ENCODE measurements at regions not wholly inside any gene's neighbourhood (a gene's known extent, or its start where the extent isn't known, plus 50 kb on each side); places are given as distances from the start of the nearest gene placed in this dataset.

GRCh38 chr5:2529371-2530092, 221.9 kb downstream of the IRX2 start:
- ChIA-PET CTCF (ENCODE audit: partially characterized antibody) (no interaction called here), POLR2A (ENCODE audit: partially characterized antibody) (no interaction called here)
- no peak overlapping the region for H3K27ac ChIP-seq (ENCODE audit: low read depth, low read length)
- H3K18ac ChIP-seq (ENCODE audit: extremely low read depth, low read length), result no peak overlapping the region
- H4K8ac ChIP-seq (ENCODE audit: extremely low read depth, insufficient read depth, low read length), result no peak overlapping the region
- 90% methylated on average over 13 of the region's 13 CpGs; no CpG with 5 or more reads in 1 of the 2 experiments for WGBS, 2 experiments (ENCODE audit: extremely low coverage in 1 of 2, insufficient coverage in 1 of 2, insufficient read length in 1 of 2, insufficient replicate concordance in 2 of 2, low coverage in 1 of 2, low lambda C conversion rate in 2 of 2, missing lambda C conversion rate in 1 of 2)
- peaks cover 4 to 9% (median 5%) of the 10 kb centered on the region in 4 experiments; a peak in 5 of 7 replicates for H3K4me1 ChIP-seq (replicated peaks in 1 of 4; ENCODE audit: control insufficient read depth in 3 of 4, insufficient read depth in 4 of 4, low read length in 3 of 4)
- H3K27me3 ChIP-seq (replicated peaks in 1 of 4; ENCODE audit: control insufficient read depth in 3 of 4, extremely low read depth in 1 of 4, insufficient read depth in 3 of 4, low read length in 3 of 4), result no peaks in the 10 kb centered on the region
- no peak overlapping the region for H3K4me2 ChIP-seq (ENCODE audit: insufficient read depth in 1 of 2, low read depth in 2 of 2, low read length in 2 of 2)
- H3K23me2 ChIP-seq (ENCODE audit: low read depth, low read length), result peaks cover 17% of the 10 kb centered on the region; the same call in 1 of the 2 replicates
- no peak overlapping the region for H3K14ac ChIP-seq (ENCODE audit: insufficient read length)
- H3K9ac ChIP-seq (replicated peaks in 1 of 4; ENCODE audit: extremely low read depth in 1 of 4, low read depth in 3 of 4, low read length in 3 of 4), result no peak overlapping the region
- FAIRE-seq (no peak), DNase-seq (ENCODE audit: low read depth in 1 of 2, low spot score in 2 of 2) (no peak)
- H2AK5ac ChIP-seq (ENCODE audit: low read depth, low read length), result no peak overlapping the region
- H3K23ac ChIP-seq (ENCODE audit: insufficient read length), result no peak overlapping the region
- H2BK12ac ChIP-seq (ENCODE audit: low read depth, low read length), result no peak overlapping the region
- 0 out of 4 replicates have a peak, but pooled peaks cover 0 to 5% of the 10 kb centered on the region in 2 experiments for H3K79me2 ChIP-seq (ENCODE audit: control insufficient read depth in 1 of 2, insufficient read depth in 2 of 2, low read length in 2 of 2)
- no peak overlapping the region for H3K4ac ChIP-seq (replicated peaks; ENCODE audit: insufficient read length, low read depth, low read length)
- peaks cover 0 to 7% of the 10 kb centered on the region in 2 experiments for H4K20me1 ChIP-seq (replicated peaks in 1 of 2; ENCODE audit: control insufficient read depth in 1 of 2, insufficient read depth in 2 of 2, low read length in 2 of 2)
- no peak overlapping the region for H3K56ac ChIP-seq (replicated peaks; ENCODE audit: insufficient read length, low read depth, low read length)
- H3K9me3 ChIP-seq (ENCODE audit: insufficient read depth in 2 of 2, low read depth in 1 of 2, low read length in 1 of 2), result peaks cover 4 to 5% of the 10 kb centered on the region in 2 experiments
- no peak overlapping the region for H2BK15ac ChIP-seq (ENCODE audit: low read length)
- H2BK120ac ChIP-seq (replicated peaks; ENCODE audit: low read depth, low read length), result no peak overlapping the region
- no peak overlapping the region for H3K4me3 ChIP-seq (ENCODE audit: extremely low read depth in 1 of 4, insufficient read depth in 2 of 4, low read depth in 3 of 4, low read length in 4 of 4)
- no peak overlapping the region for H2BK20ac ChIP-seq (ENCODE audit: low read length)
- no peak overlapping the region for H4K5ac ChIP-seq (ENCODE audit: insufficient read length, low read depth, low read length)
- no peaks in the 10 kb centered on the region; a peak in 2 of 8 replicates for H3K36me3 ChIP-seq (ENCODE audit: control insufficient read depth in 2 of 4, insufficient read depth in 4 of 4, low read length in 3 of 4)
- no peak overlapping the region for H4K91ac ChIP-seq (replicated peaks; ENCODE audit: insufficient read length, low read length)
- no peak overlapping the region for H2BK5ac ChIP-seq (ENCODE audit: low read depth, low read length)
- no peak for TF ChIP-seq CTBP2 (IDR thresholded peaks at IDR 0.05; ENCODE audit: borderline replicate concordance, insufficient read depth, insufficient read length, low read length)
- TF ChIP-seq PHF8 (conservative IDR thresholded peaks at IDR 0.05; ENCODE audit: low read depth, low read length), result no peak
- TF ChIP-seq BACH1 (IDR thresholded peaks at IDR 0.05; ENCODE audit: low read length), result no peak
- TF ChIP-seq RAD21 (IDR thresholded peaks at IDR 0.05 in 1 of 2, conservative IDR thresholded peaks at IDR 0.05 in 1 of 2; ENCODE audit: low read depth in 2 of 2, low read length in 2 of 2), result no peak
- TF ChIP-seq TEAD4 (IDR thresholded peaks at IDR 0.05; ENCODE audit: low read depth, low read length), result no peak
- TF ChIP-seq KDM4A (IDR thresholded peaks at IDR 0.05; ENCODE audit: low read depth, low read length, severe bottlenecking), result no peak
- no peak for TF ChIP-seq SUZ12 (IDR thresholded peaks at IDR 0.05; ENCODE audit: low read length)
- TF ChIP-seq KDM1A (IDR thresholded peaks at IDR 0.05; ENCODE audit: borderline replicate concordance, low read length), result no peak
- TF ChIP-seq TCF12 (IDR thresholded peaks at IDR 0.05; ENCODE audit: low read depth, low read length), result no peak
- TF ChIP-seq POLR2A (IDR thresholded peaks at IDR 0.05; ENCODE audit: control extremely low read depth in 1 of 2, low read depth in 2 of 2, low read length in 2 of 2), result no peak
- no peak overlapping the region for H2AFZ ChIP-seq (ENCODE audit: low read length)
- no peaks in the 10 kb centered on the region for H3K79me1 ChIP-seq (ENCODE audit: low read depth, low read length)

All from H1 (cell line).